ENCODE measurements at regions not wholly inside any gene's neighbourhood (a gene's known extent, or its start where the extent isn't known, plus 50 kb on each side); places are given as distances from the start of the nearest gene placed in this dataset.

DNA sequence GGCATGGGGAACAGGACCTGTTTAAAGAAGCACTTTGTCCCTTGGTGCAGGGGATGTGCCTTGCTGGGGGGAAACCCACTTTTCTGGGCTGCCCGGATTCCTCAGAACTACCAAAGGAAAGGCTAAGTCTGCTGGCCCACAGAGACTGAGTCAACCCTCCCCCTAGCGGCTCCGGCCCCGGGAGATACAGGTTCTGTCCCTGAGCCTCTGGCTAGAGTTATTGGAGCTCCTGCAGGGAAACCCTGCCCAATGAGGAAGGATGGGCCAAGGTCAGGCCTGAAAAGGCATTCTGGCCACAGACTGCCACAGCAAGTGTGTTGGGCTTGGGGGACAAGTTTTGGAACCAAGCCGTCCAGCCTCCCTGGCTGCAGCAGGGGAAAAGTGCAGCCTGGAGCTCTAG, 490.9 kb upstream of the ACTRT1 start:
- Histone ChIP-seq H4K20me1 (ENCODE audit: insufficient read depth, low read length) (no peaks in the 10 kb centered on the region), H3K9me2 (replicated peaks; ENCODE audit: insufficient read depth, low read length) (no peaks in the 10 kb centered on the region), H2AFZ (ENCODE audit: low read length) (no peak overlapping the region), H3K27ac (ENCODE audit: low read length) (no peak overlapping the region), H3F3A (ENCODE audit: insufficient read depth, low read length) (no peaks in the 10 kb centered on the region), H3K36me3 (replicated peaks; ENCODE audit: insufficient read depth, low read length) (no peaks in the 10 kb centered on the region), H3K27me3 (replicated peaks; ENCODE audit: insufficient read depth, low read length) (no peaks in the 10 kb centered on the region), H3K4me3 (ENCODE audit: low read length) (no peak overlapping the region), H3K9me3 (replicated peaks; ENCODE audit: insufficient read depth, low read length) (no peaks in the 10 kb centered on the region), H3K4me1 (ENCODE audit: low read length) (no peaks in the 10 kb centered on the region), H3K9ac (ENCODE audit: low read length) (no peak overlapping the region), H3K79me2 (ENCODE audit: low read length) (no peaks in the 10 kb centered on the region), H3K4me2 (ENCODE audit: low read depth, low read length) (no peak overlapping the region)
- no peak for TF ChIP-seq EZH2phosphoT487 (IDR thresholded peaks at IDR 0.05; ENCODE audit: low read length)
- TF ChIP-seq EZH2 (optimal IDR thresholded peaks at IDR 0.05; ENCODE audit: low read depth, low read length) = no peak
- TF ChIP-seq, protein P1, sequence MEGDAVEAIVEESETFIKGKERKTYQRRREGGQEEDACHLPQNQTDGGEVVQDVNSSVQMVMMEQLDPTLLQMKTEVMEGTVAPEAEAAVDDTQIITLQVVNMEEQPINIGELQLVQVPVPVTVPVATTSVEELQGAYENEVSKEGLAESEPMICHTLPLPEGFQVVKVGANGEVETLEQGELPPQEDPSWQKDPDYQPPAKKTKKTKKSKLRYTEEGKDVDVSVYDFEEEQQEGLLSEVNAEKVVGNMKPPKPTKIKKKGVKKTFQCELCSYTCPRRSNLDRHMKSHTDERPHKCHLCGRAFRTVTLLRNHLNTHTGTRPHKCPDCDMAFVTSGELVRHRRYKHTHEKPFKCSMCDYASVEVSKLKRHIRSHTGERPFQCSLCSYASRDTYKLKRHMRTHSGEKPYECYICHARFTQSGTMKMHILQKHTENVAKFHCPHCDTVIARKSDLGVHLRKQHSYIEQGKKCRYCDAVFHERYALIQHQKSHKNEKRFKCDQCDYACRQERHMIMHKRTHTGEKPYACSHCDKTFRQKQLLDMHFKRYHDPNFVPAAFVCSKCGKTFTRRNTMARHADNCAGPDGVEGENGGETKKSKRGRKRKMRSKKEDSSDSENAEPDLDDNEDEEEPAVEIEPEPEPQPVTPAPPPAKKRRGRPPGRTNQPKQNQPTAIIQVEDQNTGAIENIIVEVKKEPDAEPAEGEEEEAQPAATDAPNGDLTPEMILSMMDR (IDR thresholded peaks at IDR 0.05; ENCODE audit: low read length) = no peak
- DNase-seq = no peak

DNA sequence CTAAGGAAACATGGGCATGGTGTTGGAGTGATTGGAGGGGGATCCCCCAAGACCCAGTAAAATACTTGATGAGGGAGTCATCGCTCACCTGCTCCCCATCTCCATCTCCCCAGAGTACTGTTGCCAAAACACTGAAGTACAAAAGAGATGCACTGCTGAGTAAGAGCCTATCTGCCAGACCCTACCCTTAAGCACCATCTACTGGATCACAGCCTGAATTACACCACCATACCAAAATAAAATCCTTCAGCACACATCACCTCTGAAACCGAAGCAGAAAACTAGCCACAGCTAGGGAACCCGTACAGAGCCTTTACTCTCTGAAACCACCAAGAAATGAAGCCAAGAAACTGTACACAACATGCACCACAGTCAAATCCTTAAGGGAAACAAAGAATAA, 466.3 kb upstream of the ACTRT1 start:
- Histone ChIP-seq H3K79me2 (ENCODE audit: low read length) (no peaks in the 10 kb centered on the region), H3K4me3 (ENCODE audit: low read length) (no peak overlapping the region), H3K36me3 (replicated peaks; ENCODE audit: insufficient read depth, low read length) (no peaks in the 10 kb centered on the region), H3K27ac (ENCODE audit: low read length) (no peak overlapping the region), H4K20me1 (ENCODE audit: insufficient read depth, low read length) (no peaks in the 10 kb centered on the region), H3K4me2 (ENCODE audit: low read depth, low read length) (no peak overlapping the region), H3K9ac (ENCODE audit: low read length) (no peak overlapping the region), H3K9me2 (replicated peaks; ENCODE audit: insufficient read depth, low read length) (no peaks in the 10 kb centered on the region), H3K9me3 (replicated peaks; ENCODE audit: insufficient read depth, low read length) (no peaks in the 10 kb centered on the region), H2AFZ (ENCODE audit: low read length) (no peak overlapping the region), H3K4me1 (ENCODE audit: low read length) (no peaks in the 10 kb centered on the region), H3F3A (ENCODE audit: insufficient read depth, low read length) (no peaks in the 10 kb centered on the region), H3K27me3 (replicated peaks; ENCODE audit: insufficient read depth, low read length) (no peaks in the 10 kb centered on the region)
- DNase-seq = peak; percentile 62
- no peak for TF ChIP-seq EZH2phosphoT487 (IDR thresholded peaks at IDR 0.05; ENCODE audit: low read length)
- TF ChIP-seq, protein P1 (IDR thresholded peaks at IDR 0.05; ENCODE audit: low read length) = peak; percentile 57

DNA sequence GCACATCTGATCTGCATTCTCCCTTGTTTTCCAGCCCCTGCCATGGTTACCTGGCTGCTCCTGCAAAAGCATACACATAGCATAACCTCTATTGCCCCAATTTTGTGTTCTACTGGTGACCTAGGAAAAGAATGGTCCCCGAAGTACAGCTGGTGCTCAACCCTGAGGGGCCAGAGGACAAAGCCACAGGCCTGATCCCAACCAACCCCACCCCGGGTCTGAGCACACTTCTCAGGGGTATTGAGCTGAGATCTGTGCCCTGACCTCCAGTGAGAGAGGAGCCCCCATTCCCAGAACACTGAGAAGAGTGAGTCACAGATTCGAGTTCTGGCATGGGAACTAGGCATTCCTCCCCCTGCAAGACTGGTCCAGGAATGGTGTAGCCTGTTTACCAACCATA, 465.5 kb upstream of the ACTRT1 start:
- H3K9me3 ChIP-seq (replicated peaks; ENCODE audit: insufficient read depth, low read length) = no peaks in the 10 kb centered on the region
- no peak overlapping the region for H3K4me2 ChIP-seq (ENCODE audit: low read depth, low read length)
- no peaks in the 10 kb centered on the region for H4K20me1 ChIP-seq (ENCODE audit: insufficient read depth, low read length)
- H3K27ac ChIP-seq (ENCODE audit: low read length) = no peak overlapping the region
- H3K27me3 ChIP-seq (replicated peaks; ENCODE audit: insufficient read depth, low read length) = no peaks in the 10 kb centered on the region
- no peaks in the 10 kb centered on the region for H3K4me1 ChIP-seq (ENCODE audit: low read length)
- no peak overlapping the region for H3K9ac ChIP-seq (ENCODE audit: low read length)
- no peaks in the 10 kb centered on the region for H3F3A ChIP-seq (ENCODE audit: insufficient read depth, low read length)
- no peak overlapping the region for H3K4me3 ChIP-seq (ENCODE audit: low read length)
- no peaks in the 10 kb centered on the region for H3K9me2 ChIP-seq (replicated peaks; ENCODE audit: insufficient read depth, low read length)
- TF ChIP-seq EZH2 (optimal IDR thresholded peaks at IDR 0.05; ENCODE audit: low read depth, low read length) (no peak), EZH2phosphoT487 (IDR thresholded peaks at IDR 0.05; ENCODE audit: low read length) (no peak)
- TF ChIP-seq, protein P1 (IDR thresholded peaks at IDR 0.05; ENCODE audit: low read length) = no peak
- no peaks in the 10 kb centered on the region for H3K36me3 ChIP-seq (replicated peaks; ENCODE audit: insufficient read depth, low read length)
- no peak for DNase-seq
- H3K79me2 ChIP-seq (ENCODE audit: low read length) = no peaks in the 10 kb centered on the region
- H2AFZ ChIP-seq (ENCODE audit: low read length) = no peak overlapping the region
